COLO668 (cell line): ENCODE measurements at regions not wholly inside any gene's neighbourhood (a gene's known extent, or its start where the extent isn't known, plus 50 kb on each side); places are given as distances from the start of the nearest gene placed in this dataset.

Experiments
- DNase-seq: peaks from one replicate; lab custom pipeline; 2025; ENCODE audit not compliant: unreplicated experiment; lab: John Stamatoyannopoulos, UW

- DNase-seq, result no peak
Measured at GRCh38 chr16:64312292-64312691, 809.6 kb downstream of the CDH11 start.

GRCh38 chr16:64311241-64311640 lies 810.6 kb downstream of the CDH11 start:
- no peak for DNase-seq

GRCh38 chr16:64309398-64310110 lies 812.3 kb downstream of the CDH11 start:
- DNase-seq, result no peak

- no peak for DNase-seq
Measured at GRCh38 chr16:64308721-64309120, 813.1 kb downstream of the CDH11 start.

- no peak for DNase-seq
Measured at GRCh38 chr16:64307431-64307830, 814.4 kb downstream of the CDH11 start.

- no peak for DNase-seq
Measured at GRCh38 chr16:64305663-64306062, 816.2 kb downstream of the CDH11 start.

- no peak for DNase-seq
Measured at GRCh38 chr16:64304951-64305350, 816.9 kb downstream of the CDH11 start.

- no peak for DNase-seq
Measured at GRCh38 chr16:64304396-64304795, 817.5 kb downstream of the CDH11 start.

GRCh38 chr16:64297863-64298600 lies 823.8 kb downstream of the CDH11 start:
- no peak for DNase-seq

- no peak for DNase-seq
Measured at GRCh38 chr16:64295466-64295865, 826.4 kb downstream of the CDH11 start.

- no peak for DNase-seq
Measured at GRCh38 chr16:64292953-64293352, 828.9 kb downstream of the CDH11 start.

- no peak for DNase-seq
Measured at GRCh38 chr16:64292161-64292560, 829.7 kb downstream of the CDH11 start.

- DNase-seq, result no peak
Measured at GRCh38 chr16:64290461-64290860, 831.4 kb downstream of the CDH11 start.

- no peak for DNase-seq
Measured at GRCh38 chr16:64287655-64288528, 834.0 kb downstream of the CDH11 start.

- no peak for DNase-seq
Measured at GRCh38 chr16:64282181-64282580, 839.7 kb downstream of the CDH11 start.

GRCh38 chr16:64280317-64280716 lies 841.5 kb downstream of the CDH11 start:
- DNase-seq, result no peak

- DNase-seq, result no peak
Measured at GRCh38 chr16:64278196-64278595, 843.7 kb downstream of the CDH11 start.

- no peak for DNase-seq
Measured at GRCh38 chr16:64276646-64277045, 845.2 kb downstream of the CDH11 start.

GRCh38 chr16:64272028-64272427 lies 849.8 kb downstream of the CDH11 start:
- DNase-seq, result no peak

GRCh38 chr16:64269756-64270155 lies 852.1 kb downstream of the CDH11 start:
- DNase-seq, result no peak

GRCh38 chr16:64265756-64266155 lies 856.1 kb downstream of the CDH11 start:
- DNase-seq, result no peak
